ENCODE measurements at regions not wholly inside any gene's neighbourhood (a gene's known extent, or its start where the extent isn't known, plus 50 kb on each side); places are given as distances from the start of the nearest gene placed in this dataset.

DNA sequence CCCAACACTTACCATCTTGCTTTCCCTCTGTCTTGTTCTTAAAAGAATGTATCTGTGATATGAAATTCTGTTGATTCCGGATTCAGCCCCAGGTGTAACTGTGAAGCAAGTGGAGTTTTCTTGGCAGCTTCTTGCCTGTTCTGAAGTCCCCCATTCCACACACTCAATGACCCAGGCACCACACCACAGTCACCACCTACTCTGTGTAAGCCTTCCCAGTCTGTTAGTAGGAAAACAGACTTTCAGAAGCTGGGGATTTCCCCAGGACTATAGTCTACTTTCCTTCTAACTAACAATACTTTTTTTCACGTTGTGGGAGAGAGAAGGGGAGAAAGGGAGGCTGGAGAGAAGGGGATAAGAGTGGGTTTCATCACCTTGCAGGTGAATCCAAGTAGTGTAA is 299.1 kb upstream of the PROX1 start:
- Histone ChIP-seq H3K27me3 (ENCODE audit: insufficient read depth in 3 of 3, low read length in 2 of 3) (no peaks in the 10 kb centered on the region), H3K4me1 (no peaks in the 10 kb centered on the region), H3K27ac (no peak overlapping the region), H3K9me3 (no peaks in the 10 kb centered on the region), H3K36me3 (ENCODE audit: insufficient read depth in 1 of 2, low read depth in 1 of 2) (no peaks in the 10 kb centered on the region), H3K4me3 (no peak overlapping the region)
- DNase-seq = no peak
- TF ChIP-seq, protein P1, sequence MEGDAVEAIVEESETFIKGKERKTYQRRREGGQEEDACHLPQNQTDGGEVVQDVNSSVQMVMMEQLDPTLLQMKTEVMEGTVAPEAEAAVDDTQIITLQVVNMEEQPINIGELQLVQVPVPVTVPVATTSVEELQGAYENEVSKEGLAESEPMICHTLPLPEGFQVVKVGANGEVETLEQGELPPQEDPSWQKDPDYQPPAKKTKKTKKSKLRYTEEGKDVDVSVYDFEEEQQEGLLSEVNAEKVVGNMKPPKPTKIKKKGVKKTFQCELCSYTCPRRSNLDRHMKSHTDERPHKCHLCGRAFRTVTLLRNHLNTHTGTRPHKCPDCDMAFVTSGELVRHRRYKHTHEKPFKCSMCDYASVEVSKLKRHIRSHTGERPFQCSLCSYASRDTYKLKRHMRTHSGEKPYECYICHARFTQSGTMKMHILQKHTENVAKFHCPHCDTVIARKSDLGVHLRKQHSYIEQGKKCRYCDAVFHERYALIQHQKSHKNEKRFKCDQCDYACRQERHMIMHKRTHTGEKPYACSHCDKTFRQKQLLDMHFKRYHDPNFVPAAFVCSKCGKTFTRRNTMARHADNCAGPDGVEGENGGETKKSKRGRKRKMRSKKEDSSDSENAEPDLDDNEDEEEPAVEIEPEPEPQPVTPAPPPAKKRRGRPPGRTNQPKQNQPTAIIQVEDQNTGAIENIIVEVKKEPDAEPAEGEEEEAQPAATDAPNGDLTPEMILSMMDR (IDR thresholded peaks at IDR 0.05) = no peak
- 78 to 82% (median 82%) methylated on average over 2 of the region's 2 CpGs for WGBS, 3 donors
- intact Hi-C loops (cut with DNase I) = no loop called here
- no peak for ATAC-seq

DNA sequence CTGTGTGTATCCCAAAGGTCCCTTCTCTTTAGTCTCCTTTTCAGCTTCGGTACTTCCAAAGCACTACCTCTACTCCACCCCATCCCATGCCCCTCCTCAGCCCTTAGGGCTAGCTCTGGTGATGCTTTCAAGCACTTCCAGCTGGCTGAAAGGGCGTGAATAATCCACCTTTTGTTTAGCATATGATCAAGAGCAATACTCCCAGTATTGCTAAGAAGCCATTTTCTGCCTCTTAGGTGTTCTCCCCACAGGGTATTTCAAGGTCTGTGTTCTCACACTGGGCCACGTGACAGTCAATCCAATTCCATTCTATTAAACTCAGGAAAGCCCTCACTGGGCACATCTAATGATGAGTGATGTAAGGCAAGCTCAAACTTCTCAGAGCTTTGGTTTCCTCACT is 298.5 kb upstream of the PROX1 start:
- DNase-seq (no peak), ATAC-seq (no peak)
- no peaks in the 10 kb centered on the region for H3K36me3 ChIP-seq (ENCODE audit: insufficient read depth in 1 of 2, low read depth in 1 of 2)
- 85 to 86% (median 86%) methylated on average over 3 of the region's 3 CpGs for WGBS, 3 donors
- no peak overlapping the region for H3K4me3 ChIP-seq
- H3K27ac ChIP-seq = no peak overlapping the region
- H3K9me3 ChIP-seq = no peaks in the 10 kb centered on the region
- H3K27me3 ChIP-seq (ENCODE audit: insufficient read depth in 3 of 3, low read length in 2 of 3) = no peaks in the 10 kb centered on the region
- intact Hi-C loops (cut with DNase I) = no loop called here
- no peaks in the 10 kb centered on the region for H3K4me1 ChIP-seq
- TF ChIP-seq, protein P1 (IDR thresholded peaks at IDR 0.05) = no peak

DNA sequence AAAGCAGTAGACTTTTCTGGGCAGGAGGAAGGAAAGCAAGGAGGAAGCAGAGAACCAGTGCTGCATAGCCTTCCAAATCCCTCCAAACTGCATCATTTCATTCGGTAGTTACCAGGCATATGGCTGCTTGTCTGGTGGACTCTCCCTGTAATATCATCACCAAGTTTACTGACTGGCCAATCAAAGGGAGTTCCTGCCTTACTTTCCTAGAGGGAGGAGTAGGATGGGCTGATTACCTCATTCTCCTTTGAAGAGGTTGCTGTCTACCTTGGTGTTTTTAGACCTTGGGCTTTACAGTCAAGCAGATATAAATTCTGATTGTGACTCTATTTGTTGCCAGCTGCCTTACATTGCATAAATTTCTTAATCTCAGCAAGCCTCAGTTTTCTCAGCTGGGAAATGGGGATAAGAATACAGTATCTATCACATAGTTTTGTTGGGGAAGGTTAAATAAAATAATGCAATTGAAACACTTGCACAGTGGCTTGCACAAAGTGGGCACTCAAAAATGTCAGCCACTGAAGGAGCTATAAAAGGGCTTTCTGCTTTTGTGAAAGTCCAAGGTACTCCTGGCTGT is 297.3 kb upstream of the PROX1 start:
- WGBS, 3 donors = 0 to 77% (median 58%) methylated on average over 1 of the region's 1 CpG
- Histone ChIP-seq H3K36me3 (ENCODE audit: insufficient read depth in 1 of 2, low read depth in 1 of 2) (no peaks in the 10 kb centered on the region), H3K4me1 (no peaks in the 10 kb centered on the region), H3K4me3 (no peak overlapping the region), H3K27me3 (ENCODE audit: insufficient read depth in 3 of 3, low read length in 2 of 3) (no peaks in the 10 kb centered on the region), H3K9me3 (no peaks in the 10 kb centered on the region), H3K27ac (no peak overlapping the region)
- intact Hi-C loops (cut with DNase I) = no loop called here
- ATAC-seq = no peak
- DNase-seq = no peak
- TF ChIP-seq, protein P1 (IDR thresholded peaks at IDR 0.05) = no peak

DNA sequence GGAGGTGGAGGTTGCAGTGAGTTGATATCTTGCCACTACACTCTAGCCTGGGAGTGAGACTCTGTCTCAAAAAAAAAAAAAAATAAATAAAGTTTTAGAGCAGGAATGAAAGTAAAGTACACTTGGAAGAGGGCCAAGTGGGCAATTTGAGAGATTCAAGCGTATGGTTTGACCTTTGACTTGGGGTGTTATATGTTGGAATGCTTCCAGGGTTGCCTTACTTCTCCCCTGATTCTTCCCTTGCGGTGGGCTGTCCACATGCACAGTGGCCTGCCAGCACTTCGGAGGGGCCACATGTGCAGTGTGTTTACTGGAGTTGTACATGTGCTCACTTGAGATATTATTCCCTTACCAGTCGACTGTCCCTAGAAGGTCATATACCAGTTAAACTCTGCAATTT is 295.5 kb upstream of the PROX1 start:
- intact Hi-C loops (cut with DNase I) = no loop called here
- Histone ChIP-seq H3K36me3 (ENCODE audit: insufficient read depth in 1 of 2, low read depth in 1 of 2) (no peaks in the 10 kb centered on the region), H3K27me3 (ENCODE audit: insufficient read depth in 3 of 3, low read length in 2 of 3) (no peaks in the 10 kb centered on the region), H3K27ac (no peak overlapping the region), H3K4me3 (no peak overlapping the region), H3K9me3 (no peaks in the 10 kb centered on the region), H3K4me1 (no peaks in the 10 kb centered on the region)
- 75 to 79% (median 77%) methylated on average over 4 of the region's 4 CpGs for WGBS, 3 donors
- DNase-seq = no peak
- TF ChIP-seq, protein P1 (IDR thresholded peaks at IDR 0.05) = no peak
- ATAC-seq = no peak

DNA sequence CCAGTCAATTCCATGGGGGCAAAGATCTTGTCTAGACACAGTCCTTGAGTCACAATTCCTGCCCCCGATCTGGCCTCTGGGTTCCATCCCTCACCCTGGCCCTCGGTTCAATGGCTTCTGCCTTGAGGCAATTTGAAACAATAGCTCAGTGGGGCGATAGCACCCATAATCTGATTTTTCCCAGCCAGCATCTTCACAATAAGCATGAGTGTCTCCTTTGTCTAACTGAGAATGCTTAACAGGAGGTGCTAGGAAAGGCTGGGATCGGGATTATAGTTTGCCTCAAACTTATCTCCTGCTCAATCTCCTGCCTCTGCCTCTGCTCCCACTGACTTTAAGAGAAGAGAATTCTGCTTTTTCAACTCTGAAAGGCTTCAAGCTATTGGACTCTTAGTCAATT is 293.9 kb upstream of the PROX1 start:
- WGBS, 3 donors = 87 to 89% (median 87%) methylated on average over 4 of the region's 4 CpGs

More for the DNA sequence above, 293.9 kb upstream of the PROX1 start:
- Histone ChIP-seq H3K27me3 (ENCODE audit: insufficient read depth in 3 of 3, low read length in 2 of 3) (no peaks in the 10 kb centered on the region), H3K36me3 (ENCODE audit: insufficient read depth in 1 of 2, low read depth in 1 of 2) (no peaks in the 10 kb centered on the region), H3K4me3 (no peak overlapping the region), H3K9me3 (no peaks in the 10 kb centered on the region), H3K27ac (no peak overlapping the region), H3K4me1 (no peaks in the 10 kb centered on the region)
- DNase-seq = no peak
- ATAC-seq = no peak
- TF ChIP-seq, protein P1 (IDR thresholded peaks at IDR 0.05) = no peak
- intact Hi-C loops (cut with DNase I) = no loop called here

All from psoas muscle (tissue), 7 donors.